Left colon (tissue), 2 donors: ENCODE measurements at regions not wholly inside any gene's neighbourhood (a gene's known extent, or its start where the extent isn't known, plus 50 kb on each side); places are given as distances from the start of the nearest gene placed in this dataset.
"Not testable (repeated sequence)": the region's sequence is repeated elsewhere in the genome, so short reads cannot be mapped to it uniquely, and the experiment has no call there.

Source experiments
- ATAC-seq: fragments of 200-7000 bp; cut with Tn5 transposase; one replicate; pipeline ENCODE4 v1.9.1; 2020; ENCODE audit warnings: mild to moderate bottlenecking, moderate library complexity
- DNase-seq, 2 donors: peaks; one replicate each; pipeline ENCODE4 v3.0.0-alpha.2; 2020
- intact Hi-C, 2 donors: fragments of 100-400 bp; cut with DNase I in 1 of 2; cut with micrococcal nuclease in 1 of 2; formaldehyde crosslinking; loops; one replicate each; pipeline versions ENCODE4 v1.11.2 to v1.14.0; 2022; cut with DNase I, micrococcal nuclease
- donor health status: DM: no; HTN: no; CAD: no.
- donor health status: DM: yes; HTN: yes; CAD: no.

- DNase-seq, result no peak
Measured at GRCh38 chr5:164518741-164519080, 1013.3 kb downstream of the MAT2B start.

GRCh38 chr5:164532235-164532900, 1026.9 kb downstream of the MAT2B start:
- no peak for DNase-seq
- intact Hi-C loops, result no loop called here
- ATAC-seq, result no peak

More at GRCh38 chr5:164518741-164519080, 1013.3 kb downstream of the MAT2B start:
- intact Hi-C loops, result no loop called here
- no peak for ATAC-seq

- DNase-seq, intact Hi-C loops, ATAC-seq: not testable (repeated sequence)
Measured at GRCh38 chr5:164533426-164533825, 1028.0 kb downstream of the MAT2B start.

GRCh38 chr5:164540174-164540573, 1034.8 kb downstream of the MAT2B start:
- intact Hi-C loops, result no loop called here
- ATAC-seq (no peak), DNase-seq (no peak)

- intact Hi-C loops, result no loop called here
- ATAC-seq (no peak), DNase-seq (no peak)
Measured at GRCh38 chr5:164545507-164545906, 1040.1 kb downstream of the MAT2B start.

GRCh38 chr5:164553851-164554250, 1048.4 kb downstream of the MAT2B start:
- DNase-seq, result no peak
- intact Hi-C loops, result no loop called here
- ATAC-seq, result no peak

- ATAC-seq, result no peak
- intact Hi-C loops, result no loop called here
Measured at GRCh38 chr5:164555809-164556208, 1050.4 kb downstream of the MAT2B start.

GRCh38 chr5:164560216-164560615, 1054.8 kb downstream of the MAT2B start:
- no peak for DNase-seq
- intact Hi-C loops, result no loop called here

More at GRCh38 chr5:164555809-164556208, 1050.4 kb downstream of the MAT2B start:
- DNase-seq, result no peak

GRCh38 chr5:164561933-164562872, 1056.8 kb downstream of the MAT2B start:
- intact Hi-C loops, result no loop called here
- ATAC-seq (no peak), DNase-seq (no peak)

More at GRCh38 chr5:164560216-164560615, 1054.8 kb downstream of the MAT2B start:
- ATAC-seq, result no peak

- intact Hi-C loops, result no loop called here
- DNase-seq, result no peak
- ATAC-seq, result no peak
Measured at GRCh38 chr5:164563370-164563769, 1058.0 kb downstream of the MAT2B start.

GRCh38 chr5:164573397-164573796, 1068.0 kb downstream of the MAT2B start:
- ATAC-seq, result no peak
- intact Hi-C loops, result loop anchor here in 1 of 2 donors (10.0 kb wide), 1 partner anchor 481 kb away; no protein-coding TSS in a partner anchor
- DNase-seq, result no peak

GRCh38 chr5:164577201-164577600, 1071.8 kb downstream of the MAT2B start:
- DNase-seq (no peak), ATAC-seq (no peak)
- intact Hi-C loops, result loop anchor here in 1 of 2 donors (10.0 kb wide), 1 partner anchor 478 kb away; no protein-coding TSS in a partner anchor

GRCh38 chr5:164577742-164578141, 1072.3 kb downstream of the MAT2B start:
- no peak for ATAC-seq
- intact Hi-C loops, result loop anchor here in 1 of 2 donors (10.0 kb wide), 1 partner anchor 477 kb away; no protein-coding TSS in a partner anchor
- DNase-seq, result no peak

- intact Hi-C loops, result loop anchor here in 1 of 2 donors (10.0 kb wide), 1 partner anchor 476 kb away; no protein-coding TSS in a partner anchor
- no peak for ATAC-seq
- no peak for DNase-seq
Measured at GRCh38 chr5:164578401-164578800, 1073.0 kb downstream of the MAT2B start.

- intact Hi-C loops, result loop anchor here in 1 of 2 donors (10.0 kb wide), 1 partner anchor 476 kb away; no protein-coding TSS in a partner anchor
- no peak for DNase-seq
- no peak for ATAC-seq
Measured at GRCh38 chr5:164578911-164579310, 1073.5 kb downstream of the MAT2B start.

- intact Hi-C loops, result no loop called here
- ATAC-seq, result no peak
- DNase-seq, result no peak
Measured at GRCh38 chr5:164580155-164580554, 1074.7 kb downstream of the MAT2B start.

GRCh38 chr5:164581889-164582288, 1076.5 kb downstream of the MAT2B start:
- intact Hi-C loops, result no loop called here
- DNase-seq (no peak), ATAC-seq (no peak)

- ATAC-seq (no peak), DNase-seq (no peak)
- intact Hi-C loops, result no loop called here
Measured at GRCh38 chr5:164593982-164594381, 1088.6 kb downstream of the MAT2B start.

- DNase-seq, result peak in 1 of 2 donors; percentile 18
- intact Hi-C loops, result no loop called here
- no peak for ATAC-seq
Measured at GRCh38 chr5:164597293-164597900, 1092.0 kb downstream of the MAT2B start.
